ENCODE measurements at regions not wholly inside any gene's neighbourhood (a gene's known extent, or its start where the extent isn't known, plus 50 kb on each side); places are given as distances from the start of the nearest gene placed in this dataset.

DNA sequence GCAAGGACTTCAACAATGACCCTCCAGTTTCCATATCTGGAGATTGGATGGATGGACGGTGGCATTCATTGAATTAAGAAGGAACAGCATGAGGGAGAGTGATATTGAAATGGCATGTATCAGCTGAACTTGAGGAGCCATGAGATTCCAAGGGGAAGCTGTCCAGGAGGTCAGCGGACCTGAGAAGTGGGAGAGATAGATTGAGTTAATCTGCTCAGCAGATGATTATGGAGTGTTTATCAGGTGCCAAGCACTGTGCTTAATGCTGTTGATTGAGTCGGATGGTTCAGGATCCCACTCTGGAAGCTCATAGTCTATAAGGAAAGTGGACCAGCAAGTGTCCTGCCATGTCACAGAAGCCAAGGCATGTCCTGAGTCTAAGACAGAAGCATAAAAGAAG lies 581.3 kb downstream of the INSC start:
- TF ChIP-seq, protein P1, sequence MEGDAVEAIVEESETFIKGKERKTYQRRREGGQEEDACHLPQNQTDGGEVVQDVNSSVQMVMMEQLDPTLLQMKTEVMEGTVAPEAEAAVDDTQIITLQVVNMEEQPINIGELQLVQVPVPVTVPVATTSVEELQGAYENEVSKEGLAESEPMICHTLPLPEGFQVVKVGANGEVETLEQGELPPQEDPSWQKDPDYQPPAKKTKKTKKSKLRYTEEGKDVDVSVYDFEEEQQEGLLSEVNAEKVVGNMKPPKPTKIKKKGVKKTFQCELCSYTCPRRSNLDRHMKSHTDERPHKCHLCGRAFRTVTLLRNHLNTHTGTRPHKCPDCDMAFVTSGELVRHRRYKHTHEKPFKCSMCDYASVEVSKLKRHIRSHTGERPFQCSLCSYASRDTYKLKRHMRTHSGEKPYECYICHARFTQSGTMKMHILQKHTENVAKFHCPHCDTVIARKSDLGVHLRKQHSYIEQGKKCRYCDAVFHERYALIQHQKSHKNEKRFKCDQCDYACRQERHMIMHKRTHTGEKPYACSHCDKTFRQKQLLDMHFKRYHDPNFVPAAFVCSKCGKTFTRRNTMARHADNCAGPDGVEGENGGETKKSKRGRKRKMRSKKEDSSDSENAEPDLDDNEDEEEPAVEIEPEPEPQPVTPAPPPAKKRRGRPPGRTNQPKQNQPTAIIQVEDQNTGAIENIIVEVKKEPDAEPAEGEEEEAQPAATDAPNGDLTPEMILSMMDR (IDR thresholded peaks at IDR 0.05): no peak
- TF ChIP-seq POLR2AphosphoS5 (IDR thresholded peaks at IDR 0.05): no peak
